GM19238 (cell line): ENCODE measurements at regions not wholly inside any gene's neighbourhood (a gene's known extent, or its start where the extent isn't known, plus 50 kb on each side); places are given as distances from the start of the nearest gene placed in this dataset.

Source experiments
- DNase-seq: peaks from one replicate; pipeline ENCODE4 v3.0.0; 2011; ENCODE audit warnings: low spot score; ENCODE audit not compliant: insufficient read length

DNA sequence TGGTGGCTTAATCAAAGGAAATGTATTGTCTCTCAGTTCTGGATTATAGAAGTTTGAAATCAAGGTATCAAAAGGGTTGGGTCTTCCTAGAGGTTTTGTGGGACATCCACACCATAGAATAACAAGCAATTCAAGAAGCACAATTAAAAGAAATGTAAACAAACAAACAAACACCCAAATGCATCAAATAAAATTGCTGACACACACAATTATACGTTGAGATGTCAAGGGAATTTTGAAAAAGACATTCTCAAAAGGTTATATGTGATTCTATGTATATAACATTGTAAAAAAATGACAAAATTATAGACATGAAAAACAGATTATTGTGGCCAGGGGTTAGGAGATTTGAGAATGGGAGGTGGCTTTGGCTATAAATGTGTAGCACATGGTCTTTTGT lies 250.7 kb upstream of the AGA start:
- DNase-seq: no peak

GRCh38 chr4:177696438-177696966 lies 254.3 kb upstream of the AGA start:
- no peak for DNase-seq

- no peak for DNase-seq
These were observed 257.4 kb upstream of the AGA start for GRCh38 chr4:177699365-177700213.

- no peak for DNase-seq
These were observed 264.7 kb upstream of the AGA start for GRCh38 chr4:177706916-177707315.

GRCh38 chr4:177713454-177713853 lies 271.2 kb upstream of the AGA start:
- DNase-seq: no peak

GRCh38 chr4:177717407-177717806 lies 275.2 kb upstream of the AGA start:
- DNase-seq: no peak

GRCh38 chr4:177718514-177718913 lies 276.3 kb upstream of the AGA start:
- no peak for DNase-seq

GRCh38 chr4:177726111-177726510 lies 283.9 kb upstream of the AGA start:
- no peak for DNase-seq

DNA sequence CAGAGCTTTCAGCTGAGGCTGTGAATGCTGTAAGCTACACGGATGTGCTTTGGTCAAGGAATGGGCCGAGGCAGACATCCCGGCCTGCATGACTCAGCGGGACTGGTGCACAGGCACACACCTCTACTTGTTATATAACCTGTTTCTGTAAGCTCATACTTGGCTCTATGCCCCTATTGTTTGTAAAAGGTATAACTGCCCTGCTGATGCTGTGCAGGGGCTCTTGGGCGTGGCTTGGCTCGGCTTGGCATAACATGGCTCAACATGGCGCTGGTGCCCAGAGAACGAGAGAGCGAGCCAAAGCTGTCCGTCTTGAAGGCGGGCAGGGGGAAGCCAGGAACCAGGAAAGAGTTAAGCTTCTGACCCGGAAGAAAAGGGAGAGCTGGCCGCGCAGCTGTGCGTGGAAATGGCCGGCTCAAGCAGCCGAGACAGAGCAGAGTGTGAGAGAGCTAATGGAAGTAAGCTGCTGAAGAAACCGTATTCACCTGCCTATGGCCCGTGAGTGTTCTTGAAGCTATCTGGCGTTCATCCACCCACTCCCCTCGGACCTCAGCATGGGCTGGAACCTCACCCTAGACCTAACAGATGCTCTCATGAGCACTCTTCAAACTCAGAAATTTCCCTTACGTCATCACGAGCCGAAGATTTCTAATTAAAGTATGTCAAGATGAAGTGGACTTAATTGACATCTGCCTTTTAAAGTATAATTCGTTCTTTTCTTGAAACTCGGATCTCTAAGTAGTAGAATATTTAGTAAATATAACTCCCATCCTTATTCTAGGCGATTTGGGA lies 286.3 kb upstream of the AGA start:
- DNase-seq: no peak

DNA sequence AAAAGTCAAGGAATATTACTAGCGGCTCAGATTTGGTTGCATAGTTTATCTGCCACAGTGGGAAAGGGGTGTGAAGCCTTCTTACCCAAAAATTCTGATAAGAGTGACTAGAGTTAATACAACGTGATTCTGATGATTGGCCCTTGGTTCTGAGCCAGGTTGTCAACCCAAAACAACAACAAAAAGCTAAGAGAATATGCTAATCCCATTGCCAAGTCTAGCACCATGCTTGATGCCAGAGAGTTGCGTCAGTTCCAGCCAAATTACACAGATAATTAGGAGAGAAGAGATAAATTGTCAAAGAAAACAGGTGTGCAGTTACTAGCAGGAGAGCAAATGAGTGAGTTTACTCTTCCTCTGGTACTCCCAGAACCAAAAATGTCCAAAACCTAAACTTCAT lies 287.4 kb upstream of the AGA start:
- no peak for DNase-seq

GRCh38 chr4:177737387-177737940 lies 295.2 kb upstream of the AGA start:
- DNase-seq: no peak

DNA sequence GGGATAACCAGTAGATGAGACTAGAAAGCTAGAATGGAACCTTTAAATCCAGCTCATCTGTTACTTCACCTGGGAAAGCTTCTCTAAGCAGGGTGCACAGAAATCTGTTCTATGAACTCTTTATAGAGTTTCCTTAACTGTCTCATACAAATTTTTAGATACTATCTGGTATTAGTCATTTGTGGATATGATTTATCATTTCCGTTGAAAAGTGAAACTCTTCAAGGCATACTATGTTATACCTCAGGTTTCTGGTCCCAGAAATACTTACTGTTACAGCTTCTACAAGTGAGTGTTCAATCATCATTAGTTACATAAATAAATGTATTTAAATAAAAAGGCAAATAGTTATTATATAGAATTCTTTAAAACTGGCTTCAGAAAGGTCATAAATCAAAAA lies 298.3 kb upstream of the AGA start:
- DNase-seq: no peak

- DNase-seq: no peak
These were observed 317.5 kb upstream of the AGA start for GRCh38 chr4:177759729-177760128.

DNA sequence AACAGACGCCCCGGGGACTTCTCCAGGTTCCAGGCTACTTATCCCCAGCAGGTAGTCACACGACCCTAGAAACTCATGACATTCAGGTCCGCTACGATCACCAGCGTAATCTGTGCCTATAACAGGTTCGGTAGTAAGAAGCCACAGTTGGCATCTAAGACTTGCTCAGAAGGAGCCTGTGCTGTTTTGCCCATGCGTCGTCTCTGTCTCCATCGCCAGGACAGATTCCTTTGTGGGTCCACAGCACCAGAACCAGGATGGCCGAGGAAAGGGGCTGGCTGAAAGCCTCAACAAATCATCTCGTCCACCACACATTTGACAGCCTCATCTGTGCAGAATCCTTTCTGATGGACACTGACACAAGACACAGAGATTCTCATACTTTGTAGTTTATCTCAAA lies 319.5 kb upstream of the AGA start:
- DNase-seq: no peak

- DNase-seq: no peak
These were observed 326.9 kb upstream of the AGA start for GRCh38 chr4:177769155-177769554.

- no peak for DNase-seq
These were observed 328.5 kb upstream of the AGA start for GRCh38 chr4:177770776-177771175.

DNA sequence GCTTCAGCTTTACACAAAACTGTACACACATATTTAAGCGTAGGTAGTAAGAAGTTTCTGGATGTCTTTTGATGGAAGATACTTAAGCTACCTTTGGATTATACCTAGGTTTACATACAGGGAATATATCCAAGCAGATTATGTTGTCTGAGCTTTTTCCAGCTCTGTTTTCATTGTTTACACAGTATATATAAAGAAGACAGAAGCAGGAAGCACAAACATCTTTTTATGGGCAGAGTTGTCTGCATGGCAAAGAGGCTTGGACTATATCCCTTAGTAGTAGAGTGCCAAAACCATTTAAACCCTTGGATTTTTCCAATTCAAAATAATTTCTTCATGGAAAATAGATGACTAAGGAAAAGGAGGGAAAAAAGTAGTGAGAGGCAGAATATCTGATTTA lies 329.4 kb upstream of the AGA start:
- DNase-seq: no peak

DNA sequence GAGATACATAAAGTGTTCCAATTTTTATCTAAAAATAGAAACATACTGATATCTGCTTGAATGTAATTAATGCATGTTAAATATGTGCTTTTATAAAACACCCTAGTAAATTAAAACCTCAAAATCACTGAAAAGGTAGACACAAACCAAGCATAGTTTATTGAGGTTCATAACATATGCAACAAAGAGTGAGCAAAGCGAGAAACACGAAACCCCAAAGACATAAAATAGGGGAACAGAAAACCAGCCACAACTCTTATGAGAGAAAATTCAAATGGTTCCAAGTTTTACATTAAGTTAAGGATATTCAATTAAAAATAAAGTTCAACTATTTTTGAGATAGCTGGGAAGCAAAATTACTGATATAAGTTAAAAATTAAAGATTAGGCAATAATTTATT lies 336.4 kb upstream of the AGA start:
- no peak for DNase-seq

GRCh38 chr4:177785000-177785399 lies 342.8 kb upstream of the AGA start:
- DNase-seq: no peak

DNA sequence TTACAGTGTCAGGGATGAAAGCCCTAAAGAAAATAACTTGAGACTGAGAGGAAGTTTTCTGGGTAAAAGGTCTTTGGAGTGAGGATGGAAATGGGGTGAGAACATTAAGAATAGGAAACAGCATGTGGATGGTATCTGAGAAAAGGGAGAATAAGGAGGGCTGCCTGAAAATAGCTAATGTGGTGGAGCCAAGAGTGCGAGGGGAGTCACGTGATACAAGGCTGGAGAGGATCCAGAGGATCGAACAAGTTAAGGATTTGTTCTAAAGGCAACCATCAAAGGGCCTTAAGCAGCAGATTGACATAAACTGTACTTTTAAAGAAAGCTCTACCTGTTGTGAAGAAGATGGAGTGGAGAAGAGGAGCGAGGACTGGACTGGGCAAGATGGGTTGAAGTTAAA lies 347.4 kb upstream of the AGA start:
- no peak for DNase-seq

DNA sequence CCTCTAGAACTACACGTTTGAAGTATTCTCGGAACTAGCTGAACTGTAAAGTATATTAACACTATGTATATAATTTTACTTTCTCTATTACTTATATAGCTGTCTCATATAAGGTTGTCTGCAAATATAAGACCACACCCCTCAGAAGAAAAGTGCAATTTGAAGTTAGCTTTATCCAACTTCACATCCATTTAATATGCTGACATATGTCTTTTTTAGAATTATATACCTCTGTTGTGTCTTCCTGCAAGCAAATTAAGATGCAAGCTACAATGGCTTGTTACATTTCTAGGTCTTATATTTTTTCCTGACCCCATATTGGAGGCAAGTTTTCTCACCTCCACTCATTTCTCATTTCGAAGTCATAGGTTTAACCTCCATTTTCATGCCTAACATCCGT lies 349.0 kb upstream of the AGA start:
- no peak for DNase-seq

DNA sequence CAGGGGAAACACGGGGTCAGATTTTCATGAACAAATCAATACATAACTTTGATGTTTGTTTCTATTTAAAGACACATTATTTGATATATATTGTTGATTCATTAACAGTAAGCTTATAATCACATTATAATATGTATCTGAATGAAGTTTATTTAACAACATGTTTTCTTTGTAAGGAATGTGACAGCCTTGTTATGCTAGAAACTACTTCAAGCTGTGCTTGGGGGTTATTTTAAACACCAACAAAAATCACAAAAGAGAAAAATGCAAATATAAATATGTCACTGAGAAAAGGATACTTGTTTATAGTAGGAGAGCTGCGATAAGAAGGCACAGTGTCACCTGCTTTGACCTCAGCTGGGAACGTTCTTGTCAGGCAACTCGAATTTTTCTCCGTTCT lies 354.6 kb upstream of the AGA start:
- DNase-seq: no peak
